Liver (tissue), 8 donors: ENCODE measurements at regions not wholly inside any gene's neighbourhood (a gene's known extent, or its start where the extent isn't known, plus 50 kb on each side); places are given as distances from the start of the nearest gene placed in this dataset.

Experiments used
- DNase-seq: peaks from one replicate; pipeline ENCODE4 v3.0.0-alpha.2; 2017; ENCODE audit warnings: low spot score
- H3K27ac ChIP-seq, 2 donors: one replicate each; pipeline ENCODE4 v1.7.0; 2013; ENCODE audit warnings: inconsistent platforms in 2 of 2, low read length in 2 of 2, control low read depth in 1 of 2, low read depth in 1 of 2, mild to moderate bottlenecking in 1 of 2
- H3K27me3 ChIP-seq, 4 donors: one replicate each; pipeline versions ENCODE4 v1.6.1 to v1.7.0; 2013; ENCODE audit warnings: low read length in 3 of 4, inconsistent platforms in 1 of 4, mild to moderate bottlenecking in 1 of 4, moderate library complexity in 1 of 4; ENCODE audit not compliant: control insufficient read depth in 4 of 4, insufficient read depth in 4 of 4
- H3K36me3 ChIP-seq, 4 donors: one replicate each; pipeline versions ENCODE4 v1.6.1 to v1.7.0; 2013; ENCODE audit warnings: low read length in 3 of 4, mild to moderate bottlenecking in 3 of 4, low read depth in 1 of 4, moderate library complexity in 1 of 4; ENCODE audit not compliant: control insufficient read depth in 4 of 4, insufficient read depth in 3 of 4
- H3K4me1 ChIP-seq, 4 donors: one replicate each; pipeline versions ENCODE4 v1.6.1 to v1.7.0; 2013; ENCODE audit warnings: low read length in 3 of 4, mild to moderate bottlenecking in 3 of 4, moderate library complexity in 1 of 4; ENCODE audit not compliant: control insufficient read depth in 4 of 4, insufficient read depth in 4 of 4
- H3K4me3 ChIP-seq, 3 donors: one replicate each; pipeline versions ENCODE4 v1.6.1 to v1.7.0; 2013; ENCODE audit warnings: low read length in 3 of 3, control low read depth in 1 of 3, low read depth in 1 of 3, mild to moderate bottlenecking in 1 of 3
- H3K9ac ChIP-seq, 2 donors: one replicate each; pipeline ENCODE4 v1.7.0; 2013; ENCODE audit warnings: low read length in 2 of 2, mild to moderate bottlenecking in 2 of 2, moderate library complexity in 2 of 2, control low read depth in 1 of 2, low read depth in 1 of 2
- H3K9me3 ChIP-seq, 4 donors: one replicate each; pipeline versions ENCODE4 v1.6.1 to v1.7.0; 2013; ENCODE audit warnings: low read length in 3 of 4; ENCODE audit not compliant: control insufficient read depth in 4 of 4
- EGR1 ChIP-seq, 2 donors: IDR thresholded peaks; 2 replicates each; pipeline ENCODE4 v1.6.1; 2016 to 2018; ENCODE audit warnings: antibody characterized with exemption in 2 of 2, low read depth in 2 of 2
- FOXA1 ChIP-seq: IDR thresholded peaks from 2 replicates; pipeline ENCODE4 v1.6.1; 2016; ENCODE audit warnings: antibody characterized with exemption
- FOXA2 ChIP-seq: IDR thresholded peaks from 2 replicates; pipeline ENCODE4 v1.6.1; 2016; ENCODE audit warnings: antibody characterized with exemption
- GABPA ChIP-seq, 2 donors: IDR thresholded peaks in 1 of 2; conservative IDR thresholded peaks in 1 of 2; 2 replicates each; pipeline ENCODE4 v1.6.1; 2016; ENCODE audit warnings: antibody characterized with exemption in 2 of 2, mild to moderate bottlenecking in 1 of 2, moderate library complexity in 1 of 2
- HNF4A ChIP-seq, 2 donors: conservative IDR thresholded peaks; 2 replicates each; pipeline ENCODE4 v1.6.1; 2016; ENCODE audit warnings: antibody characterized with exemption in 2 of 2, mild to moderate bottlenecking in 2 of 2
- HNF4G ChIP-seq: IDR thresholded peaks from 2 replicates; pipeline ENCODE4 v1.6.1; 2016; ENCODE audit warnings: antibody characterized with exemption
- NR2F2 ChIP-seq: IDR thresholded peaks from 2 replicates; pipeline ENCODE4 v1.6.1; 2016; ENCODE audit warnings: antibody characterized with exemption
- RAD21 ChIP-seq, 2 donors: IDR thresholded peaks; 2 replicates each; pipeline ENCODE4 v1.6.1; 2016; ENCODE audit warnings: antibody characterized with exemption in 2 of 2, mild to moderate bottlenecking in 2 of 2
- RXRA ChIP-seq, 2 donors: IDR thresholded peaks; 2 replicates each; pipeline ENCODE4 v1.6.1; 2017 to 2018; ENCODE audit warnings: antibody characterized with exemption in 2 of 2, mild to moderate bottlenecking in 1 of 2
- SP1 ChIP-seq: IDR thresholded peaks from 2 replicates; pipeline ENCODE4 v1.6.1; 2018; ENCODE audit warnings: antibody characterized with exemption, mild to moderate bottlenecking
- TAF1 ChIP-seq: conservative IDR thresholded peaks from 2 replicates; pipeline ENCODE4 v1.6.1; 2016; ENCODE audit warnings: antibody characterized with exemption, mild to moderate bottlenecking
- YY1 ChIP-seq: IDR thresholded peaks from 2 replicates; pipeline ENCODE4 v1.6.1; 2016; ENCODE audit warnings: antibody characterized with exemption, mild to moderate bottlenecking
- WGBS: extraction: QIAGEN DNeasy Blood & Tissue Kit; methylation state at CpG from one replicate; pipeline ENCODE4 v1.1.7; 2013; 5-methylcytosine and 5-hydroxymethylcytosine counted together
- TF ChIP-seq, protein P1 (sequence below): fragments of 150-350 bp; IDR thresholded peaks from 2 replicates; pipeline ENCODE4 v1.5.1; 2017; ENCODE audit warnings: improper control_type of control experiment, low read depth, low read length; ENCODE audit not compliant: missing input control
- TF ChIP-seq, protein P2 (sequence below): IDR thresholded peaks from 2 replicates; pipeline ENCODE4 v1.6.1; 2016; ENCODE audit warnings: antibody characterized with exemption
- TF ChIP-seq, protein P3 (sequence below): IDR thresholded peaks from 2 replicates; pipeline ENCODE4 v1.6.1; 2016; ENCODE audit warnings: antibody characterized with exemption
- TF ChIP-seq, protein P4 (sequence below): IDR thresholded peaks from 2 replicates; pipeline ENCODE4 v1.6.1; 2016; ENCODE audit warnings: antibody characterized with exemption
- TF ChIP-seq, protein P5 (sequence below): IDR thresholded peaks from 2 replicates; pipeline ENCODE4 v1.6.1; 2016; ENCODE audit warnings: antibody characterized with exemption, mild to moderate bottlenecking
- donor health status: healthy.
- donor health status: healthy.
- donor health status: healthy.
- donor health status: healthy.
- donor health status: healthy.

DNA sequence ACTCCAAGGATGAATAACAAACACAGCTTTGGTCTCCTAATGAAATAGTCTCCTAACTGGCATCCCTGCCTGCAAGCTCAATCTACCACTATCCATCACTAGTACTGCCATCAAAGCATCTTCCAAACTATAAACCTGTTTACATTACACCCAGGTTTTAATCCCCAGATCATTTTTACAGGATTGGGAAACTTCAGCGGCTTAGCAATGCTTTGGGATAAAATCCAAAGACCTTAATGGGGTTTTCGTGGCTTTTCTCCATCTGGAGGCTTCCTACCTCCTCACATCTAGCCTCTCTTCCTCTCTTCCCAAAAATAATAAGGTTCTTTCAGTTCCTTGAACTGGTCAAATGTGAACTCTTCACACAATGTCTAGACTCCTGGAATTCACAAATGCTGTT, 92.2 kb upstream of the SETBP1 start (continued):
- TF ChIP-seq YY1 = no peak

DNA sequence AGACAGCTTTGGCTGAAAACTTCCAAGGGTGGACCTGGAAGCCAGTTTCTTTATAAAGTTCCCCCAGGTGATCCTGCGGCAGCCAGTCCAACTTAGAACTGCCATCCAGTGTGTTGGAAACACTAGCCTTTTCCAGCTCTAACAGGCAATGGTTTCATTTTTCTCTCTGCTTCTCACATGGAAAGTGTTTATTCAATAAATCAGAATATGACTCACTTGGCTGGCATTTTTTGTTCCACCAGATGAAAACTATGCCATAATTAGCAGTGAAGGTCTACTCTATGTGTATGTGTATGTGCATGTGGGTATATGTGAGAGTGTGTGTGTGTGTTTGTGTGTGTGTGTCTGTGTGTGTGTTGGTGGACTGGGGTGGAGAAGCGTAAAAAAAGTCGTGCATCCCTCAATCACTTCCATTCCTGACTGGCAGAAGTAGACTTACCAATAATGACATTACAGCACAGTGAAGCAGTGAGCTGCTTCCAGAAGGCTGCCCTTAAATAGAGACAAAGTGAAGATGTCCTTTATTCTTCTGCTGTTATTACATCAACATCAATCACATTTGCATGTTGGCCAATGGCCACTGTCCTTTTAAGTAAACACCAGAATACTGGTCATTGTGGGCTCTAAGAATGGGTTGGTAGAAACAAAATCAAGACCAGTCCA, 90.9 kb upstream of the SETBP1 start:
- DNase-seq = no peak
- no peak overlapping the region for H3K27ac ChIP-seq

DNA sequence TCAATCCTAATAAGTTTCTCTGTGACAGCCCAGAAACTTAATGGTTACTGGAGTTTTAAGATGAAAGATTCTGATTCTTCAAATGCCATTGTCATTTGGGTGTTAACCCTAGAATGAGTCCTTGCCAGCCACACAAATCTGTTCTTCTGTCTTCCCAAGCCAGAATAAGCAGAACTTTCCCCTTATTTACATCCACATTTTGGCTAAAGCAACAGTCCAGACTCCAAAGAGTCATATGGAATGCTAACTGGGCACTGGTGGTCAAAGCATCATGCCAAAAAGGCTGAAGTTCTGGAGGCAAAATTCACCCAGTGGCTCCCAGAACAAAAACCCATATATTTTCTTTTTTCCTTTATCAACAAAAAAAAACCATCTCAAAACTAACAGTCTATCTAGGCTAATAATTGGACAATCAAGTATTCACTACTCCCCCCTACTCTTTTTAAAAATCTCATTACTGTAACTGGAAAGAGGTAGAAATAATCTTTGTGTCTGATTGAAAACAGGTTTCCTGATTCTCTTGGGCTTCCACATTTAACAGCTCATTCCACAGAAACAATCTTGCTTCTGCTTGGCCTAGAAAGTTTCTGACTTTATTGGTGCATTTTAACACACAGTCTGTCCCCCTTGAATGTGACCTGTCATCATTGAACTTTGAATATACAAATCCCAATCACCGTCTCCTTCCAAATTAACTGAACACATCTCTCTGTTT, 89.6 kb upstream of the SETBP1 start:
- Histone ChIP-seq H3K9ac (no peak overlapping the region), H3K4me1 (no peaks in the 10 kb centered on the region), H3K27ac (no peak overlapping the region), H3K9me3 (no peaks in the 10 kb centered on the region), H3K27me3 (no peaks in the 10 kb centered on the region), H3K36me3 (peaks cover 0 to under 1% (median 0%) of the 10 kb centered on the region in 4 donors), H3K4me3 (no peak overlapping the region)
- 86% methylated on average over 1 of the region's 1 CpG for WGBS
- TF ChIP-seq SP1 = no peak
- TF ChIP-seq RXRA (IDR thresholded peaks at IDR 0.05) = no peak
- no peak for TF ChIP-seq HNF4G
- TF ChIP-seq, protein P1, sequence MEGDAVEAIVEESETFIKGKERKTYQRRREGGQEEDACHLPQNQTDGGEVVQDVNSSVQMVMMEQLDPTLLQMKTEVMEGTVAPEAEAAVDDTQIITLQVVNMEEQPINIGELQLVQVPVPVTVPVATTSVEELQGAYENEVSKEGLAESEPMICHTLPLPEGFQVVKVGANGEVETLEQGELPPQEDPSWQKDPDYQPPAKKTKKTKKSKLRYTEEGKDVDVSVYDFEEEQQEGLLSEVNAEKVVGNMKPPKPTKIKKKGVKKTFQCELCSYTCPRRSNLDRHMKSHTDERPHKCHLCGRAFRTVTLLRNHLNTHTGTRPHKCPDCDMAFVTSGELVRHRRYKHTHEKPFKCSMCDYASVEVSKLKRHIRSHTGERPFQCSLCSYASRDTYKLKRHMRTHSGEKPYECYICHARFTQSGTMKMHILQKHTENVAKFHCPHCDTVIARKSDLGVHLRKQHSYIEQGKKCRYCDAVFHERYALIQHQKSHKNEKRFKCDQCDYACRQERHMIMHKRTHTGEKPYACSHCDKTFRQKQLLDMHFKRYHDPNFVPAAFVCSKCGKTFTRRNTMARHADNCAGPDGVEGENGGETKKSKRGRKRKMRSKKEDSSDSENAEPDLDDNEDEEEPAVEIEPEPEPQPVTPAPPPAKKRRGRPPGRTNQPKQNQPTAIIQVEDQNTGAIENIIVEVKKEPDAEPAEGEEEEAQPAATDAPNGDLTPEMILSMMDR = no peak
- TF ChIP-seq NR2F2 = no peak
- TF ChIP-seq FOXA1 = no peak
- TF ChIP-seq, protein P2, sequence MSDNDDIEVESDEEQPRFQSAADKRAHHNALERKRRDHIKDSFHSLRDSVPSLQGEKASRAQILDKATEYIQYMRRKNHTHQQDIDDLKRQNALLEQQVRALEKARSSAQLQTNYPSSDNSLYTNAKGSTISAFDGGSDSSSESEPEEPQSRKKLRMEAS = no peak
- TF ChIP-seq YY1 = no peak
- no peak for DNase-seq

More for the DNA sequence above, 90.9 kb upstream of the SETBP1 start:
- WGBS = 93% methylated on average over 3 of the region's 3 CpGs
- H3K9ac ChIP-seq = no peak overlapping the region
- H3K36me3 ChIP-seq = peaks cover 0 to 1% (median 0%) of the 10 kb centered on the region in 4 donors
- H3K9me3 ChIP-seq = no peaks in the 10 kb centered on the region
- no peak overlapping the region for H3K4me3 ChIP-seq
- no peaks in the 10 kb centered on the region for H3K27me3 ChIP-seq
- no peaks in the 10 kb centered on the region for H3K4me1 ChIP-seq
- TF ChIP-seq TAF1 = no peak
- no peak for TF ChIP-seq EGR1 (IDR thresholded peaks at IDR 0.05; ENCODE audit: low read depth in 2 of 2)
- TF ChIP-seq SP1 = no peak
- TF ChIP-seq, protein P3, sequence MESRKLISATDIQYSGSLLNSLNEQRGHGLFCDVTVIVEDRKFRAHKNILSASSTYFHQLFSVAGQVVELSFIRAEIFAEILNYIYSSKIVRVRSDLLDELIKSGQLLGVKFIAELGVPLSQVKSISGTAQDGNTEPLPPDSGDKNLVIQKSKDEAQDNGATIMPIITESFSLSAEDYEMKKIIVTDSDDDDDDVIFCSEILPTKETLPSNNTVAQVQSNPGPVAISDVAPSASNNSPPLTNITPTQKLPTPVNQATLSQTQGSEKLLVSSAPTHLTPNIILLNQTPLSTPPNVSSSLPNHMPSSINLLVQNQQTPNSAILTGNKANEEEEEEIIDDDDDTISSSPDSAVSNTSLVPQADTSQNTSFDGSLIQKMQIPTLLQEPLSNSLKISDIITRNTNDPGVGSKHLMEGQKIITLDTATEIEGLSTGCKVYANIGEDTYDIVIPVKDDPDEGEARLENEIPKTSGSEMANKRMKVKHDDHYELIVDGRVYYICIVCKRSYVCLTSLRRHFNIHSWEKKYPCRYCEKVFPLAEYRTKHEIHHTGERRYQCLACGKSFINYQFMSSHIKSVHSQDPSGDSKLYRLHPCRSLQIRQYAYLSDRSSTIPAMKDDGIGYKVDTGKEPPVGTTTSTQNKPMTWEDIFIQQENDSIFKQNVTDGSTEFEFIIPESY = no peak
- no peak for TF ChIP-seq RAD21 (IDR thresholded peaks at IDR 0.05)
- no peak for TF ChIP-seq NR2F2
- TF ChIP-seq, protein P4, sequence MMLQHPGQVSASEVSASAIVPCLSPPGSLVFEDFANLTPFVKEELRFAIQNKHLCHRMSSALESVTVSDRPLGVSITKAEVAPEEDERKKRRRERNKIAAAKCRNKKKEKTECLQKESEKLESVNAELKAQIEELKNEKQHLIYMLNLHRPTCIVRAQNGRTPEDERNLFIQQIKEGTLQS = no peak
- TF ChIP-seq YY1 = no peak
- no peak for TF ChIP-seq RXRA (IDR thresholded peaks at IDR 0.05)
- TF ChIP-seq, protein P2 = no peak
- TF ChIP-seq, protein P5, sequence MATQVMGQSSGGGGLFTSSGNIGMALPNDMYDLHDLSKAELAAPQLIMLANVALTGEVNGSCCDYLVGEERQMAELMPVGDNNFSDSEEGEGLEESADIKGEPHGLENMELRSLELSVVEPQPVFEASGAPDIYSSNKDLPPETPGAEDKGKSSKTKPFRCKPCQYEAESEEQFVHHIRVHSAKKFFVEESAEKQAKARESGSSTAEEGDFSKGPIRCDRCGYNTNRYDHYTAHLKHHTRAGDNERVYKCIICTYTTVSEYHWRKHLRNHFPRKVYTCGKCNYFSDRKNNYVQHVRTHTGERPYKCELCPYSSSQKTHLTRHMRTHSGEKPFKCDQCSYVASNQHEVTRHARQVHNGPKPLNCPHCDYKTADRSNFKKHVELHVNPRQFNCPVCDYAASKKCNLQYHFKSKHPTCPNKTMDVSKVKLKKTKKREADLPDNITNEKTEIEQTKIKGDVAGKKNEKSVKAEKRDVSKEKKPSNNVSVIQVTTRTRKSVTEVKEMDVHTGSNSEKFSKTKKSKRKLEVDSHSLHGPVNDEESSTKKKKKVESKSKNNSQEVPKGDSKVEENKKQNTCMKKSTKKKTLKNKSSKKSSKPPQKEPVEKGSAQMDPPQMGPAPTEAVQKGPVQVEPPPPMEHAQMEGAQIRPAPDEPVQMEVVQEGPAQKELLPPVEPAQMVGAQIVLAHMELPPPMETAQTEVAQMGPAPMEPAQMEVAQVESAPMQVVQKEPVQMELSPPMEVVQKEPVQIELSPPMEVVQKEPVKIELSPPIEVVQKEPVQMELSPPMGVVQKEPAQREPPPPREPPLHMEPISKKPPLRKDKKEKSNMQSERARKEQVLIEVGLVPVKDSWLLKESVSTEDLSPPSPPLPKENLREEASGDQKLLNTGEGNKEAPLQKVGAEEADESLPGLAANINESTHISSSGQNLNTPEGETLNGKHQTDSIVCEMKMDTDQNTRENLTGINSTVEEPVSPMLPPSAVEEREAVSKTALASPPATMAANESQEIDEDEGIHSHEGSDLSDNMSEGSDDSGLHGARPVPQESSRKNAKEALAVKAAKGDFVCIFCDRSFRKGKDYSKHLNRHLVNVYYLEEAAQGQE = no peak
- no peak for TF ChIP-seq FOXA1
- TF ChIP-seq FOXA2 = no peak
- TF ChIP-seq HNF4G = no peak
- no peak for TF ChIP-seq GABPA (IDR thresholded peaks at IDR 0.05 in 1 of 2, conservative IDR thresholded peaks at IDR 0.05 in 1 of 2)
- no peak for TF ChIP-seq HNF4A (conservative IDR thresholded peaks at IDR 0.05)
